ENCODE measurements at regions not wholly inside any gene's neighbourhood (a gene's known extent, or its start where the extent isn't known, plus 50 kb on each side); places are given as distances from the start of the nearest gene placed in this dataset.
A peak's percentile ranks its signal among the peaks of the same experiment; 100 is the strongest.

- H2AFZ ChIP-seq (ENCODE audit: low read depth, low read length): no peak overlapping the region
- H3K4me1 ChIP-seq (ENCODE audit: insufficient read depth, low read length): no peaks in the 10 kb centered on the region
These were observed 655.9 kb upstream of the SYT4 start for GRCh38 chr18:43933177-43933576.

GRCh38 chr18:43934322-43934721 lies 657.0 kb upstream of the SYT4 start:
- DNase-seq (ENCODE audit: low read depth) (no peak), FAIRE-seq (no peak)
- Histone ChIP-seq H3K4me1 (ENCODE audit: insufficient read depth, low read length) (no peaks in the 10 kb centered on the region), H3K27me3 (ENCODE audit: insufficient read depth, low read length) (no peaks in the 10 kb centered on the region), H4K20me1 (ENCODE audit: insufficient read depth, low read length) (no peaks in the 10 kb centered on the region), H3K9me3 (ENCODE audit: insufficient read depth, low read depth, low read length) (no peaks in the 10 kb centered on the region), H3K27ac (ENCODE audit: low read depth, low read length) (no peak overlapping the region), H3K4me3 (ENCODE audit: insufficient read depth, low read depth, low read length) (no peak overlapping the region), H3K9ac (ENCODE audit: low read length) (no peak overlapping the region), H3K4me2 (ENCODE audit: low read length) (no peak overlapping the region), H3K36me3 (ENCODE audit: insufficient read depth, low read length) (no peaks in the 10 kb centered on the region), H3K79me2 (ENCODE audit: insufficient read depth, low read length) (no peaks in the 10 kb centered on the region), H2AFZ (ENCODE audit: low read depth, low read length) (no peak overlapping the region)
- TF ChIP-seq CTCF (IDR thresholded peaks at IDR 0.05; ENCODE audit: insufficient read depth, low read depth, low read length): no peak
- TF ChIP-seq EZH2 (IDR thresholded peaks at IDR 0.05; ENCODE audit: insufficient read depth, low read length): no peak
- Mint-ChIP-seq H3K9me3 (ENCODE audit: unreplicated experiment) (no peaks in the 10 kb centered on the region), H3K36me3 (ENCODE audit: low read depth, unreplicated experiment) (no peaks in the 10 kb centered on the region), H3K4me1 (ENCODE audit: low read depth, unreplicated experiment) (peaks cover 4% of the 10 kb centered on the region), H3K27me3 (ENCODE audit: low read depth, unreplicated experiment) (no peaks in the 10 kb centered on the region), H3K4me3 (ENCODE audit: unreplicated experiment) (no peak overlapping the region), H3K27ac (ENCODE audit: unreplicated experiment) (no peak overlapping the region)

More at GRCh38 chr18:43933177-43933576, 655.9 kb upstream of the SYT4 start:
- Mint-ChIP-seq H3K9me3 (ENCODE audit: unreplicated experiment) (no peaks in the 10 kb centered on the region), H3K27ac (ENCODE audit: unreplicated experiment) (no peak overlapping the region), H3K4me3 (ENCODE audit: unreplicated experiment) (no peak overlapping the region), H3K27me3 (ENCODE audit: low read depth, unreplicated experiment) (no peaks in the 10 kb centered on the region), H3K4me1 (ENCODE audit: low read depth, unreplicated experiment) (peaks cover 4% of the 10 kb centered on the region), H3K36me3 (ENCODE audit: low read depth, unreplicated experiment) (no peaks in the 10 kb centered on the region)
- Histone ChIP-seq H4K20me1 (ENCODE audit: insufficient read depth, low read length) (no peaks in the 10 kb centered on the region), H3K9ac (ENCODE audit: low read length) (no peak overlapping the region), H3K27ac (ENCODE audit: low read depth, low read length) (no peak overlapping the region), H3K4me2 (ENCODE audit: low read length) (no peak overlapping the region), H3K36me3 (ENCODE audit: insufficient read depth, low read length) (no peaks in the 10 kb centered on the region), H3K79me2 (ENCODE audit: insufficient read depth, low read length) (no peaks in the 10 kb centered on the region), H3K27me3 (ENCODE audit: insufficient read depth, low read length) (no peaks in the 10 kb centered on the region), H3K9me3 (ENCODE audit: insufficient read depth, low read depth, low read length) (no peaks in the 10 kb centered on the region), H3K4me3 (ENCODE audit: insufficient read depth, low read depth, low read length) (no peak overlapping the region)
- TF ChIP-seq EZH2 (IDR thresholded peaks at IDR 0.05; ENCODE audit: insufficient read depth, low read length) (no peak), CTCF (IDR thresholded peaks at IDR 0.05; ENCODE audit: insufficient read depth, low read depth, low read length) (no peak)
- no peak for DNase-seq (ENCODE audit: low read depth)
- no peak for FAIRE-seq

GRCh38 chr18:43934781-43935471 lies 657.6 kb upstream of the SYT4 start:
- DNase-seq (ENCODE audit: low read depth) (peak; percentile 64), FAIRE-seq (no peak)
- Histone ChIP-seq H3K9ac (ENCODE audit: low read length) (no peak overlapping the region), H3K79me2 (ENCODE audit: insufficient read depth, low read length) (no peaks in the 10 kb centered on the region), H3K4me2 (ENCODE audit: low read length) (no peak overlapping the region), H3K27ac (ENCODE audit: low read depth, low read length) (no peak overlapping the region), H2AFZ (ENCODE audit: low read depth, low read length) (no peak overlapping the region), H3K36me3 (ENCODE audit: insufficient read depth, low read length) (no peaks in the 10 kb centered on the region), H3K9me3 (ENCODE audit: insufficient read depth, low read depth, low read length) (no peaks in the 10 kb centered on the region), H4K20me1 (ENCODE audit: insufficient read depth, low read length) (no peaks in the 10 kb centered on the region), H3K4me1 (ENCODE audit: insufficient read depth, low read length) (no peaks in the 10 kb centered on the region), H3K4me3 (ENCODE audit: insufficient read depth, low read depth, low read length) (no peak overlapping the region), H3K27me3 (ENCODE audit: insufficient read depth, low read length) (no peaks in the 10 kb centered on the region)
- TF ChIP-seq EZH2 (IDR thresholded peaks at IDR 0.05; ENCODE audit: insufficient read depth, low read length): no peak
- TF ChIP-seq CTCF (IDR thresholded peaks at IDR 0.05; ENCODE audit: insufficient read depth, low read depth, low read length): no peak
- H3K4me3 Mint-ChIP-seq (ENCODE audit: unreplicated experiment): no peak overlapping the region
- no peaks in the 10 kb centered on the region for H3K36me3 Mint-ChIP-seq (ENCODE audit: low read depth, unreplicated experiment)
- no peaks in the 10 kb centered on the region for H3K27me3 Mint-ChIP-seq (ENCODE audit: low read depth, unreplicated experiment)
- H3K9me3 Mint-ChIP-seq (ENCODE audit: unreplicated experiment): no peaks in the 10 kb centered on the region
- peaks cover 4% of the 10 kb centered on the region for H3K4me1 Mint-ChIP-seq (ENCODE audit: low read depth, unreplicated experiment)
- H3K27ac Mint-ChIP-seq (ENCODE audit: unreplicated experiment): no peak overlapping the region
